UCSD-AML1 (cell line): ENCODE measurements at regions not wholly inside any gene's neighbourhood (a gene's known extent, or its start where the extent isn't known, plus 50 kb on each side); places are given as distances from the start of the nearest gene placed in this dataset.
"Not testable (repeated sequence)": the region's sequence is repeated elsewhere in the genome, so short reads cannot be mapped to it uniquely, and the experiment has no call there.

Source experiments
- DNase-seq: peaks from one replicate; lab custom pipeline; 2025; ENCODE audit not compliant: unreplicated experiment; lab: John Stamatoyannopoulos, UW

DNA sequence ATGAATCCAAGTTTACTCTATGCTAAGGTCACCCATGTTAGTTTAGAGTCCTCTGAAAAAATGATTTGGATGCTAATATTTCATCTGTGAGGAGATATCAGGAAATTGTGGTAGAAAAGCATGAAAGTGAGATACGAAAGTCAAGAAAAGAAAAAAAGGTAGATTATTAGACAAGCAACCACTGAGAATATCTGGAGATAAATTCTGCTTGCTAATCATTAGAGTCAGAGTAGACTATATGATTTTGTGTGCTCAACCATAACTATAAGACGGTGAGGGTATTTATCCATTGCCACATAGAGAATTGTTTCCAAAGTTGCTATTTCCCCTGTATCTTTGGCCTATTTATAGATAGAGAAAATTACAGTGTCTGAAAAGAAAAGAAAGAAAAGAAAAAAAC is 706.7 kb downstream of the SLITRK5 start:
- no peak for DNase-seq

DNA sequence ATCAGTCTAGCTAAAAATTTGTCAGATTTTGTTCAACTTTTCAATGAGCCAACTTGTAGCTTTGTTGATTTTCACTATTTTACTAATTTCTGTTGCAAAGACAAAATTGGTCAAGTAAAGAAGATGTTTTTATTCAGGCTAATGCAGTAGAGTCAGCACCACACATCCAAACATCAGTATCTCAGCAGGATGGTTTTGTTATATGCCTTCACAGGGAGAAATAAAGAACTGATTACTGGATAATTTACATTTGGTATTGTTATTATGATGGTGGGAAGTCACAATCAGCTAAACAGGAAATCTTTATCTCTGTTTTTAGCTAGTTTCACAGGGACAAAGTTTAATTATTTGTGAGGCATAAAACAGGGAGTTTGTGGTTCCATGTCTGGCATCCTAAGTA is 713.4 kb downstream of the SLITRK5 start:
- no peak for DNase-seq

DNA sequence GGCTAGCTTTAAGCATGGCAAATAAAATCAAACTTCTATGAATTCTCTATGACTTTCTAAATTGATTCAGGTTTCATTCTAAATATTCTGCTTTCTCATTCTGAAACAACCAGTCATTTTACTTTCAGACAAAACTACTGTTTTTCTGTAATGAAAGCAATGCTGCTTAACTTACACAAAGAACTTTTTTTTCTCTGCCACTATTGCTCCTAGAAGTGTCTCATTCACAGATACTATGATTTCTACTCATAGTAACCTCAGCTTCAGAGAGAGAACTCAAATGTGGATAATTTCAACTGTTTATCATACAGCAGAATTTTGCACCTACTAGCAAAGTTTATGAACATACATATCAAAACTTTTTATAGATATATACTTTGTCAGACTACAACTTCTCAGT is 724.6 kb downstream of the SLITRK5 start:
- DNase-seq, result no peak

- no peak for DNase-seq
Observed at GRCh38 chr13:88411696-88412095, 740.5 kb downstream of the SLITRK5 start.

GRCh38 chr13:88417801-88418200 is 746.6 kb downstream of the SLITRK5 start:
- no peak for DNase-seq

- DNase-seq, result no peak
Observed at GRCh38 chr13:88424463-88424862, 753.3 kb downstream of the SLITRK5 start.

- DNase-seq, result no peak
Observed at GRCh38 chr13:88426661-88427060, 755.5 kb downstream of the SLITRK5 start.

- no peak for DNase-seq
Observed at GRCh38 chr13:88429862-88430261, 758.7 kb downstream of the SLITRK5 start.

DNA sequence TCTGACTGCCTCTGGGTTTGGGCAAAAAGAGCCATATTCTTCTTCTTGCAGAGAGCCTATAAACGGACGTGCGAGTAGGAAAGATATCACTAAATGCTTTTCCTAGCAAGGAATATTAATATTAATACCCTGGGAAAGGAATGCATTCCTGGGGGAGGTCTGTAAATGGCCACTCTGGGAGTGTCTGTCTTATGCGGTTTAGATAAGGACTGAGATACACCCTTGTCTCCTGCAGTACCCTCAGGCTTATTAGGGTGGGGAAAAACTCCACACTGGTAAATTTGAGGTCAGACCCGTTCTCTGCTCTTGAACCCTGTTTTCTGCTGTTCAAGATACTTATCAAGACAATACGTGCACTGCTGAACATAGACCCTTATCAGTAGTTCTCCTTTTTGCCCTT is 763.8 kb downstream of the SLITRK5 start:
- DNase-seq, result no peak

DNA sequence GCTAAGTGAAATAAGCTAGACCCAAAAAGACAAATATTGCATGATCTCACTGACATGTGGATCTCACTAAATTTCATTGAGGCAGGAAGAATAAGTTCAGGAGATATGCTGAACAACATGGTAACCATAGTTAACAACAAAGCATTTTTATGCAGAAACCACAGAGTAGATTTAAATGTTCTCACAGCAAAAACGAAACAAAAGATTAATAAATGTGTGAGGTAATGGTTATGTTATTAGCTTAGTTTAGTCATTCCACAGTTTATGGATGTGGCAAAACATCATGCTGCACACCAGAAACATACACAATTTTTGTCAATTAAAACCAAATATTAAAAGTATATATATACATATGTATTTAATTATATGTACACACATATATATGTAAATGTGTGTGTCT is 765.8 kb downstream of the SLITRK5 start:
- DNase-seq, result no peak

- DNase-seq, result no peak
Observed at GRCh38 chr13:88450515-88450914, 779.3 kb downstream of the SLITRK5 start.

- DNase-seq, result no peak
Observed at GRCh38 chr13:88456151-88456550, 785.0 kb downstream of the SLITRK5 start.

- no peak for DNase-seq
Observed at GRCh38 chr13:88459331-88459730, 788.2 kb downstream of the SLITRK5 start.

DNA sequence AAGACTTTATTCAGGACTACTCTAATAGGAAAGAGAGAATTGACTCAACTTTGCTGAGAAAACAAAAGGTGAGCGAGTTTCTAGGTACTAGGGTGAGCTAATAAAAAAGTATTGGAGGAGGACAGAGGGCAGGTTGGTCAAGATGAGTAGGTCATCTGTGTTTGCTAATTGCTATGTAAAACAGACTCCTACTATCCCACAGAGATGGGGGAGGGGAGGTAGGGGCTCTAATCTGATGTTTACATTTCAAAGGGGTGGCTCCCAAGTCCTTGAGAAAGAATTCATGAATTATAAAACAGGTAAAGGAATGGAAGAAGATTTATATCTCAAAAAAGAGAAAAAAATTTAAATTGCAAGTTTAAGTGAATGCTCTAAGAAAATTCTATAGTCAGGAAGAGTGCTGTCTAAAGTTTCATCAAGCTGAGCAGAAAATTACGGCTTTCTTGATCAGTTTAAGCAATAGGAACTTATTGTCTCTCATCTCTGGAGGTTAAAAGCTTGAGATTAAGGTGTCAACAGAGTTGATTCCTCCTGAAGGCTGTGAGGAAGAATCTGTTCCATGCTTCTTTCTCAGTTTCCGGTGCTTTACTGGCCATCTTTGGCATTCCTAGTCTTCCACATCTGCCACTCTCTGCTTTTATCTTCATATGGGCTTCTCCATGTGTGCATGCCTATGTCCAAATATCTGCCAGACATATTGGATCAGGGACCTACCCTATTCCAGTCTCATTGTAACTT is 790.3 kb downstream of the SLITRK5 start:
- DNase-seq, result no peak

DNA sequence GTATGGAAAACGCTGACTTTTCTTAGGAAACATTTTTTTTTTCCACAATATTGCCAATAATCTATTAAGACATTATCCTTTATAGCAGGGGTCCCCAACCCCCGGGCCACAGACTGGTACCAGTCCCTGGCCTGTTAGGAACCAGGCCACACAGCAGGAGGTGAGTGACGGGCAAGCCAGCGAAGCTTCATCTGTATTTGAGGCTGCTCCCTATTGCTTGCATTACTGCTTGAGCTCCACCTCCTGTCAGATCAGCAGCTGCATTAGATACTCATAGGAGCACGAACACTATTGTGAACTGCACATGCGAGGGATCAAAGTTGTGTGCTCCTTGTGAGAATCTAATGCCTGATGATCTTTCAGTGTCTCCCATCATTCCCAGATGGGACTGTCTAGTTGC is 793.7 kb downstream of the SLITRK5 start:
- peak; percentile 1 for DNase-seq

- DNase-seq, result no peak
Observed at GRCh38 chr13:88472316-88472715, 801.1 kb downstream of the SLITRK5 start.

- no peak for DNase-seq
Observed at GRCh38 chr13:88483202-88483601, 812.0 kb downstream of the SLITRK5 start.

- DNase-seq, result no peak
Observed at GRCh38 chr13:88507909-88508308, 836.7 kb downstream of the SLITRK5 start.

GRCh38 chr13:88512993-88513392 is 841.8 kb downstream of the SLITRK5 start:
- DNase-seq, result not testable (repeated sequence)

GRCh38 chr13:88526186-88526852 is 855.1 kb downstream of the SLITRK5 start:
- DNase-seq, result no peak

DNA sequence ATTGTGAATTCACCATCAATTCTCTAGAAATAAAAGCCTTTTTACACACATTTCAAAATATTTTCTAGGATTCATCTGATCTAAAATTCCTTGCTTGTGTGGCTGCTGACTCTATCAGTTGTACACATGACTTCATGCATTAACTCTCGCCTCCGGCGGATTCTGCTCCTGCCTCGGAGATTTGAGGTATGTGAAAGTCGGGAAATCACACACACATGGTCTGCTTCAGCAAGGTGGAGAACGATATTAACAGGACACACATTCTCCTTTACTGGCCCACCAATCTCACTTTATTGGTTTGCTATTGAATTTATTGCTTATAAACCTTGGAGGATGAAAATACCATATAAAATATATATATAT is 855.7 kb downstream of the SLITRK5 start:
- no peak for DNase-seq

DNA sequence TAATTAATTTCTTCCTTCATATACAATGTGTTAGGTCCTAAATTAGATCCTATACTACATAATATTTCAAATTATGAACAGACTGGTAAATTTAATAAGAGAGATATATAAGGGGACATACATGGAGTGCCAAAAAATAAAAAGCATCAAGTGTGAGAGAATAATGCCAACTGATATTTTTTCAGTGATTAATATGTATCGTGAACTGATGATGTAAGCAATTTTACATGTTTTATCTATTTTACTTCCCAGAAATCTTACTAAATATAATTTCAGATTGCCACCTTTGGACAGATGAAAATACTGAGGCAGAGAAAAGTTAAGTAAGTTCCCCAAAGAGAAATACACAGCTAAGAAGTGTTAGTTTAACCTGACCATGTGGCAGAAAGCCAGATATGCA is 870.8 kb downstream of the SLITRK5 start:
- no peak for DNase-seq

- no peak for DNase-seq
Observed at GRCh38 chr13:88544836-88545235, 873.7 kb downstream of the SLITRK5 start.
